PC-9 (cell line): ENCODE measurements at regions not wholly inside any gene's neighbourhood (a gene's known extent, or its start where the extent isn't known, plus 50 kb on each side); places are given as distances from the start of the nearest gene placed in this dataset.

ENCODE experiments used
- CTCF ChIP-seq: fragments of 200-600 bp; sonication (generic); conservative IDR thresholded peaks from 2 replicates; pipeline ENCODE4 v1.6.1; 2017; ENCODE audit warnings: mixed run types, antibody characterized with exemption, mild to moderate bottlenecking, moderate library complexity
- EZH2 ChIP-seq: fragments of 200-600 bp; sonication (generic); IDR thresholded peaks from 2 replicates; pipeline ENCODE4 v1.8.0; 2017; ENCODE audit warnings: antibody characterized with exemption, low read depth

- TF ChIP-seq CTCF (no peak), EZH2 (no peak)
Observed at GRCh38 chr2:120619579-120619978, 116.1 kb upstream of the GLI2 start.
